GM12878 (cell line): ENCODE measurements at regions not wholly inside any gene's neighbourhood (a gene's known extent, or its start where the extent isn't known, plus 50 kb on each side); places are given as distances from the start of the nearest gene placed in this dataset.

ENCODE experiments used
- ASH2L ChIP-seq: fragments of 300-600, 200-600 bp; sonication (generic); IDR thresholded peaks from 2 replicates; pipeline ENCODE4 v1.6.1; 2017; ENCODE audit warnings: low read depth, mild to moderate bottlenecking, borderline replicate concordance
- BMI1 ChIP-seq: fragments of 450-650 bp; IDR thresholded peaks from 2 replicates; pipeline ENCODE4 v1.6.1; 2016; ENCODE audit warnings: mild to moderate bottlenecking, moderate library complexity, borderline replicate concordance
- CEBPB ChIP-seq, 2 experiments: fragments of 150-350 bp in 1 of 2; IDR thresholded peaks; 2 replicates each; pipeline ENCODE4 v1.6.1; 2012 to 2014; ENCODE audit warnings: low read depth in 2 of 2, low read length in 2 of 2, borderline replicate concordance in 1 of 2, inconsistent platforms in 1 of 2
- CHD4 ChIP-seq: fragments of 200-600 bp; sonication (generic); IDR thresholded peaks from 2 replicates; pipeline ENCODE4 v1.6.1; 2016; ENCODE audit warnings: mild to moderate bottlenecking
- CREM ChIP-seq: IDR thresholded peaks from 2 replicates; pipeline ENCODE4 v1.6.1; 2014; ENCODE audit warnings: antibody characterized with exemption, low read depth
- DPF2 ChIP-seq: fragments of 450-650 bp; IDR thresholded peaks from 2 replicates; pipeline ENCODE4 v1.6.1; 2017; ENCODE audit warnings: mild to moderate bottlenecking
- GATAD2B ChIP-seq: fragments of 450-650 bp; conservative IDR thresholded peaks from 2 replicates; pipeline ENCODE4 v1.6.1; 2017; ENCODE audit warnings: low read depth, mild to moderate bottlenecking, moderate library complexity
- HDAC2 ChIP-seq: fragments of 200-600 bp; sonication (generic); IDR thresholded peaks from 2 replicates; pipeline ENCODE4 v1.6.1; 2017
- MEF2A ChIP-seq: IDR thresholded peaks from 2 replicates; pipeline ENCODE4 v1.6.1; 2011; ENCODE audit warnings: low read depth, mild to moderate bottlenecking, low read length, moderate library complexity; ENCODE audit not compliant: insufficient read depth
- MEF2B ChIP-seq: fragments of 450-650 bp; IDR thresholded peaks from 2 replicates; pipeline ENCODE4 v1.6.1; 2018; ENCODE audit warnings: mild to moderate bottlenecking, moderate library complexity; ENCODE audit not compliant: partially characterized antibody, poor library complexity, severe bottlenecking
- NFIC ChIP-seq: IDR thresholded peaks from 2 replicates; pipeline ENCODE4 v1.6.1; 2012; ENCODE audit warnings: low read depth, mild to moderate bottlenecking, inconsistent platforms, low read length, moderate library complexity
- RCOR1 ChIP-seq: conservative IDR thresholded peaks from 2 replicates; pipeline ENCODE4 v1.6.1; 2012; ENCODE audit warnings: low read depth, low read length, improper control_type of control experiment
- SMC3 ChIP-seq: IDR thresholded peaks from 2 replicates; pipeline ENCODE4 v1.6.1; 2011; ENCODE audit warnings: low read length, improper control_type of control experiment, borderline replicate concordance
- SPI1 ChIP-seq: IDR thresholded peaks from 2 replicates; pipeline ENCODE4 v1.6.1; 2011; ENCODE audit warnings: low read depth, mild to moderate bottlenecking, low read length, moderate library complexity, borderline replicate concordance; ENCODE audit not compliant: insufficient read depth
- ZNF24 ChIP-seq: fragments of 450-650 bp; IDR thresholded peaks from 2 replicates; pipeline ENCODE4 v1.6.1; 2017; ENCODE audit warnings: antibody characterized with exemption, mild to moderate bottlenecking
- TF ChIP-seq, protein P1 (sequence below): fragments of 450-650 bp; IDR thresholded peaks from 2 replicates; pipeline ENCODE4 v1.6.1; 2017; ENCODE audit warnings: antibody characterized with exemption, mild to moderate bottlenecking, moderate library complexity
- TF ChIP-seq, protein P2 (sequence below): fragments of 450-650 bp; IDR thresholded peaks from 2 replicates; pipeline ENCODE4 v1.6.1; 2017; ENCODE audit warnings: mild to moderate bottlenecking, moderate library complexity
- TF ChIP-seq, protein P3 (sequence below): IDR thresholded peaks from 2 replicates; pipeline ENCODE4 v1.6.1; 2011; ENCODE audit warnings: mild to moderate bottlenecking, low read depth, low read length, moderate library complexity; ENCODE audit not compliant: insufficient replicate concordance
- TF ChIP-seq, protein P4 (sequence below): IDR thresholded peaks from 2 replicates; pipeline ENCODE4 v1.6.1; 2011; ENCODE audit warnings: low read depth, mild to moderate bottlenecking, low read length, moderate library complexity, borderline replicate concordance; ENCODE audit errors: extremely low read depth

DNA sequence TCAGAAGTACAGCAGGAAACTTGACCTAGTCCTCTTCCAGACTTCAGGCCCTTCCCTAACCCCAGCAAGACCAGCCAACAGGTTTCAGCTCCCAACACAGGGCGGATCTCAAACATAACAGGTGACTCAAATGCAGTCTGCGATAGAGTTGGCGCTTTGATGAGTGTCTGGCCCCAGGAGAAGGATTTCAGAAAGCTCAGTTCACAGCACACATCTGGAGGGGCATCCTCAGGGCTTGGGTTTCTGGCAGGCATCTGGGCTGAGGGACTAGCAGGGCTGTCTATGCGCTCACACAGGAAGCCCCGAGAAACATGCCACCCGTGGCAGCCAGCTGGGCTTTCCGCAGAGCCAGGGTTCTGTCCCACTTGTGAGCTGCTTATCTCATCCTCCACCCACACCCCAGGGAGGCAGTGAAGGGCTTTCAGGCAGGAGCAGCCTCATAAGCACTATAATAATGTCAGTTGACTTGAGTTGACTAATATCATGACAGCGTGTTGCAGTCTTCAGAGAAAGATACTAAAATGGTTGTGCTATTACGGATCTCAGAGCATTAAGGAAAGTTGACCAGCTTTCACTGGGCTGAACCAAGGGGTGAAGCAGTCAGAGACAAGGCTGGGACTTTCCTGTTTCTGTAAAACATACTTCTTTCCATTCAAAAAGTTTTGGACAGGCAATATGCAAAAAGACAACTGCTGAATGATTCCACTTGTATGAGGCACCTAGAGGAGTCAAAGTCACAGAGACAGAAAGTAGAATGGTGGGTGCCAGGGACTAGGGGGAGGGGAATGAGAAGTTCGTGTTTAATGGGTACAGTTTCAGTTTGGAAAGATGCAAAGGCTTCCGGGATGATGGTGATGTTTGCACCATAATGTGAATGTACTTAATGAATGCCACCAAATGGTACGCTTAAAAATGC is 233.0 kb upstream of the IRF2BP2 start (continued):
- TF ChIP-seq, protein P1, sequence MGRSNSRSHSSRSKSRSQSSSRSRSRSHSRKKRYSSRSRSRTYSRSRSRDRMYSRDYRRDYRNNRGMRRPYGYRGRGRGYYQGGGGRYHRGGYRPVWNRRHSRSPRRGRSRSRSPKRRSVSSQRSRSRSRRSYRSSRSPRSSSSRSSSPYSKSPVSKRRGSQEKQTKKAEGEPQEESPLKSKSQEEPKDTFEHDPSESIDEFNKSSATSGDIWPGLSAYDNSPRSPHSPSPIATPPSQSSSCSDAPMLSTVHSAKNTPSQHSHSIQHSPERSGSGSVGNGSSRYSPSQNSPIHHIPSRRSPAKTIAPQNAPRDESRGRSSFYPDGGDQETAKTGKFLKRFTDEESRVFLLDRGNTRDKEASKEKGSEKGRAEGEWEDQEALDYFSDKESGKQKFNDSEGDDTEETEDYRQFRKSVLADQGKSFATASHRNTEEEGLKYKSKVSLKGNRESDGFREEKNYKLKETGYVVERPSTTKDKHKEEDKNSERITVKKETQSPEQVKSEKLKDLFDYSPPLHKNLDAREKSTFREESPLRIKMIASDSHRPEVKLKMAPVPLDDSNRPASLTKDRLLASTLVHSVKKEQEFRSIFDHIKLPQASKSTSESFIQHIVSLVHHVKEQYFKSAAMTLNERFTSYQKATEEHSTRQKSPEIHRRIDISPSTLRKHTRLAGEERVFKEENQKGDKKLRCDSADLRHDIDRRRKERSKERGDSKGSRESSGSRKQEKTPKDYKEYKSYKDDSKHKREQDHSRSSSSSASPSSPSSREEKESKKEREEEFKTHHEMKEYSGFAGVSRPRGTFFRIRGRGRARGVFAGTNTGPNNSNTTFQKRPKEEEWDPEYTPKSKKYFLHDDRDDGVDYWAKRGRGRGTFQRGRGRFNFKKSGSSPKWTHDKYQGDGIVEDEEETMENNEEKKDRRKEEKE: no peak
- TF ChIP-seq CEBPB (IDR thresholded peaks at IDR 0.05; ENCODE audit: borderline replicate concordance in 1 of 2, low read depth in 2 of 2, low read length in 2 of 2) (no peak; a peak in 1 of 4 replicates), ASH2L (no peak; the same call in 1 of the 2 replicates), GATAD2B (peak; percentile 82), RCOR1 (no peak), SPI1 (no peak), CREM (peak; percentile 89), NFIC (peak; percentile 94), BMI1 (0 out of 2 replicates have a peak, but pooled peaks have one; percentile 47), CHD4 (no peak), DPF2 (peak; percentile 76; the same call in 1 of the 2 replicates), SMC3 (peak; percentile 21; the same call in 1 of the 2 replicates), MEF2B (peak; percentile 84), ZNF24 (peak; percentile 64), MEF2A (peak; percentile 84), HDAC2 (no peak)
- TF ChIP-seq, protein P2, sequence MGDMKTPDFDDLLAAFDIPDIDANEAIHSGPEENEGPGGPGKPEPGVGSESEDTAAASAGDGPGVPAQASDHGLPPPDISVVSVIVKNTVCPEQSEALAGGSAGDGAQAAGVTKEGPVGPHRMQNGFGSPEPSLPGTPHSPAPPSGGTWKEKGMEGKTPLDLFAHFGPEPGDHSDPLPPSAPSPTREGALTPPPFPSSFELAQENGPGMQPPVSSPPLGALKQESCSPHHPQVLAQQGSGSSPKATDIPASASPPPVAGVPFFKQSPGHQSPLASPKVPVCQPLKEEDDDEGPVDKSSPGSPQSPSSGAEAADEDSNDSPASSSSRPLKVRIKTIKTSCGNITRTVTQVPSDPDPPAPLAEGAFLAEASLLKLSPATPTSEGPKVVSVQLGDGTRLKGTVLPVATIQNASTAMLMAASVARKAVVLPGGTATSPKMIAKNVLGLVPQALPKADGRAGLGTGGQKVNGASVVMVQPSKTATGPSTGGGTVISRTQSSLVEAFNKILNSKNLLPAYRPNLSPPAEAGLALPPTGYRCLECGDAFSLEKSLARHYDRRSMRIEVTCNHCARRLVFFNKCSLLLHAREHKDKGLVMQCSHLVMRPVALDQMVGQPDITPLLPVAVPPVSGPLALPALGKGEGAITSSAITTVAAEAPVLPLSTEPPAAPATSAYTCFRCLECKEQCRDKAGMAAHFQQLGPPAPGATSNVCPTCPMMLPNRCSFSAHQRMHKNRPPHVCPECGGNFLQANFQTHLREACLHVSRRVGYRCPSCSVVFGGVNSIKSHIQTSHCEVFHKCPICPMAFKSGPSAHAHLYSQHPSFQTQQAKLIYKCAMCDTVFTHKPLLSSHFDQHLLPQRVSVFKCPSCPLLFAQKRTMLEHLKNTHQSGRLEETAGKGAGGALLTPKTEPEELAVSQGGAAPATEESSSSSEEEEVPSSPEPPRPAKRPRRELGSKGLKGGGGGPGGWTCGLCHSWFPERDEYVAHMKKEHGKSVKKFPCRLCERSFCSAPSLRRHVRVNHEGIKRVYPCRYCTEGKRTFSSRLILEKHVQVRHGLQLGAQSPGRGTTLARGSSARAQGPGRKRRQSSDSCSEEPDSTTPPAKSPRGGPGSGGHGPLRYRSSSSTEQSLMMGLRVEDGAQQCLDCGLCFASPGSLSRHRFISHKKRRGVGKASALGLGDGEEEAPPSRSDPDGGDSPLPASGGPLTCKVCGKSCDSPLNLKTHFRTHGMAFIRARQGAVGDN: peak; percentile 77
- TF ChIP-seq, protein P3, sequence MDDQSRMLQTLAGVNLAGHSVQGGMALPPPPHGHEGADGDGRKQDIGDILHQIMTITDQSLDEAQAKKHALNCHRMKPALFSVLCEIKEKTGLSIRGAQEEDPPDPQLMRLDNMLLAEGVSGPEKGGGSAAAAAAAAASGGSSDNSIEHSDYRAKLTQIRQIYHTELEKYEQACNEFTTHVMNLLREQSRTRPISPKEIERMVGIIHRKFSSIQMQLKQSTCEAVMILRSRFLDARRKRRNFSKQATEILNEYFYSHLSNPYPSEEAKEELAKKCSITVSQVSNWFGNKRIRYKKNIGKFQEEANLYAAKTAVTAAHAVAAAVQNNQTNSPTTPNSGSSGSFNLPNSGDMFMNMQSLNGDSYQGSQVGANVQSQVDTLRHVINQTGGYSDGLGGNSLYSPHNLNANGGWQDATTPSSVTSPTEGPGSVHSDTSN: no peak
- TF ChIP-seq, protein P4, sequence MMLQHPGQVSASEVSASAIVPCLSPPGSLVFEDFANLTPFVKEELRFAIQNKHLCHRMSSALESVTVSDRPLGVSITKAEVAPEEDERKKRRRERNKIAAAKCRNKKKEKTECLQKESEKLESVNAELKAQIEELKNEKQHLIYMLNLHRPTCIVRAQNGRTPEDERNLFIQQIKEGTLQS: no peak
